MCF 10A (cell line): ENCODE measurements at regions not wholly inside any gene's neighbourhood (a gene's known extent, or its start where the extent isn't known, plus 50 kb on each side); places are given as distances from the start of the nearest gene placed in this dataset.

Source experiments
- BruUV-seq: library from RNA; stranded (reverse); fragments of 400-500 nt; replicated peaks from 2 replicates; lab custom pipeline; 2021; lab: Mats Ljungman, UMichigan
- CTCF ChIA-PET: fragments of 300-600 bp; sonication (Branson Sonifier 250); formaldehyde crosslinking; extraction: SDS; loops from one replicate; lab custom pipeline; 2021; ENCODE audit warnings: antibody characterized with exemption, inconsistent platforms; lab: Yijun Ruan, JAX
- POLR2A ChIA-PET: fragments of 300-600, 350-650 bp; sonication (Branson Sonifier 250); formaldehyde crosslinking; extraction: SDS; loops from one replicate; lab custom pipeline; 2020; ENCODE audit warnings: antibody characterized with exemption, inconsistent platforms; lab: Yijun Ruan, JAX
- DNase-seq: peaks from one replicate; pipeline ENCODE4 v3.0.0-alpha.2; 2018; ENCODE audit not compliant: unreplicated experiment
- H3K27ac Mint-ChIP-seq: one replicate; pipeline ENCODE4 v1.8.0; 2022; ENCODE audit warnings: mild to moderate bottlenecking, low read depth, mixed read lengths; ENCODE audit not compliant: unreplicated experiment
- H3K27me3 Mint-ChIP-seq: one replicate; pipeline ENCODE4 v1.8.0; 2022; ENCODE audit warnings: mixed read lengths; ENCODE audit not compliant: insufficient read depth, unreplicated experiment
- H3K36me3 Mint-ChIP-seq: one replicate; pipeline ENCODE4 v1.8.0; 2022; ENCODE audit warnings: mild to moderate bottlenecking, moderate library complexity, mixed read lengths; ENCODE audit not compliant: insufficient read depth, unreplicated experiment
- H3K4me1 Mint-ChIP-seq: one replicate; pipeline ENCODE4 v1.8.0; 2022; ENCODE audit warnings: mixed read lengths; ENCODE audit not compliant: insufficient read depth, unreplicated experiment
- H3K4me3 Mint-ChIP-seq: one replicate; pipeline ENCODE4 v1.8.0; 2022; ENCODE audit warnings: mild to moderate bottlenecking, moderate library complexity, mixed read lengths; ENCODE audit not compliant: unreplicated experiment
- H3K9me3 Mint-ChIP-seq: one replicate; pipeline ENCODE4 v1.8.0; 2022; ENCODE audit warnings: mixed read lengths; ENCODE audit not compliant: unreplicated experiment
- intact Hi-C: fragments of 100-400 bp; cut with micrococcal nuclease; formaldehyde crosslinking; loops from 2 replicates; pipeline ENCODE4 v1.14.1; 2022
- TF ChIP-seq, protein P1 (sequence below): fragments of 200-600 bp; IDR thresholded peaks from one replicate; pipeline ENCODE4 v1.8.0; 2022; ENCODE audit warnings: antibody characterized with exemption, mild to moderate bottlenecking; ENCODE audit not compliant: unreplicated experiment

DNA sequence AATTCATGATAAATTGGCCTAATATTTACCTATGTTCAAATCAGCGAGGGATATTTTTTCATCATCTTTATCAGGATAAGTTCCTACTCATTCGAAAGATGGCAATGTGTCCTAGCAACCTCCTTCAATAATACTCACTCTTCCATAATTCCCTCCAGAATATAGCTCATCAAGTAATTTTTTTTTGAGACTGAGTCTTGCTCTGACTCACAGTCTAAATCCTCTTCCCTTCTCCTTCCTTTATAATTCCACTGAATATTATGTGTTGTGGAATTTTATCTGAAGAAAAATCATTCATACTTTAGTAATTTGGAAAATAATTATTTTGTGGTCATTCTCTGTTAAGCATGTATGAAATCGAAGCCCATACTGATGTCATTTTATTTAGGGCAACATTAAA lies 663.8 kb downstream of the FLRT2 start:
- ChIA-PET POLR2A (no interaction called here), CTCF (no interaction called here)
- Mint-ChIP-seq H3K27ac (no peak overlapping the region), H3K4me3 (no peak overlapping the region), H3K9me3 (peaks cover 2% of the 10 kb centered on the region), H3K36me3 (no peaks in the 10 kb centered on the region), H3K4me1 (peaks cover 8% of the 10 kb centered on the region), H3K27me3 (no peaks in the 10 kb centered on the region)
- BruUV-seq = no TSS peak
- DNase-seq = no peak
- intact Hi-C loops = no loop called here
- TF ChIP-seq, protein P1, sequence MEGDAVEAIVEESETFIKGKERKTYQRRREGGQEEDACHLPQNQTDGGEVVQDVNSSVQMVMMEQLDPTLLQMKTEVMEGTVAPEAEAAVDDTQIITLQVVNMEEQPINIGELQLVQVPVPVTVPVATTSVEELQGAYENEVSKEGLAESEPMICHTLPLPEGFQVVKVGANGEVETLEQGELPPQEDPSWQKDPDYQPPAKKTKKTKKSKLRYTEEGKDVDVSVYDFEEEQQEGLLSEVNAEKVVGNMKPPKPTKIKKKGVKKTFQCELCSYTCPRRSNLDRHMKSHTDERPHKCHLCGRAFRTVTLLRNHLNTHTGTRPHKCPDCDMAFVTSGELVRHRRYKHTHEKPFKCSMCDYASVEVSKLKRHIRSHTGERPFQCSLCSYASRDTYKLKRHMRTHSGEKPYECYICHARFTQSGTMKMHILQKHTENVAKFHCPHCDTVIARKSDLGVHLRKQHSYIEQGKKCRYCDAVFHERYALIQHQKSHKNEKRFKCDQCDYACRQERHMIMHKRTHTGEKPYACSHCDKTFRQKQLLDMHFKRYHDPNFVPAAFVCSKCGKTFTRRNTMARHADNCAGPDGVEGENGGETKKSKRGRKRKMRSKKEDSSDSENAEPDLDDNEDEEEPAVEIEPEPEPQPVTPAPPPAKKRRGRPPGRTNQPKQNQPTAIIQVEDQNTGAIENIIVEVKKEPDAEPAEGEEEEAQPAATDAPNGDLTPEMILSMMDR = no peak

DNA sequence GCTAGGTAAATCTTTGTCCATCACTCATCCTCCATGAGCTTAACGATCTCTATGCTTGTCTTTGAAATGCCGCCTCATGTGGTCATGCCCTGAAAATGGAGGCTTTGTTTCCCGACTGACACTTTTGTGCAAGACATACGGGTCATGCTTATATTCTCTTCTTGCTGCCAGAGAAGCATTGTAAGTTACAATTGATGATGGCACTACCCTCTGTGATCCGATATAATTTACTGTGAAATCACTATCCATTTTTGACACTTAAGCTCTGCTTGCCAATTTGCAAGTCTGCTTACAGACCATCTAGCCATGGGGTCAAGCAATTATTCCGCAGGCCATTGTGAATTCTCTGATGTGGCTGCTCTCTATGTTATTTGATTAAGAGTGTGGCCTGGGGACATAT lies 650.0 kb downstream of the FLRT2 start:
- H3K27me3 Mint-ChIP-seq = no peaks in the 10 kb centered on the region
- no peaks in the 10 kb centered on the region for H3K4me1 Mint-ChIP-seq
- POLR2A ChIA-PET = interaction anchor here (0.7 to 1.1 kb wide), 2 partner anchors 28 to 45 kb away, joined by 3 to 4 read pairs; no protein-coding TSS in a partner anchor
- TF ChIP-seq, protein P1 = no peak
- BruUV-seq = no TSS peak
- intact Hi-C loops = no loop called here
- no peak overlapping the region for H3K27ac Mint-ChIP-seq
- CTCF ChIA-PET = no interaction called here
- DNase-seq = no peak
- no peaks in the 10 kb centered on the region for H3K36me3 Mint-ChIP-seq
- no peaks in the 10 kb centered on the region for H3K9me3 Mint-ChIP-seq
- H3K4me3 Mint-ChIP-seq = no peak overlapping the region

DNA sequence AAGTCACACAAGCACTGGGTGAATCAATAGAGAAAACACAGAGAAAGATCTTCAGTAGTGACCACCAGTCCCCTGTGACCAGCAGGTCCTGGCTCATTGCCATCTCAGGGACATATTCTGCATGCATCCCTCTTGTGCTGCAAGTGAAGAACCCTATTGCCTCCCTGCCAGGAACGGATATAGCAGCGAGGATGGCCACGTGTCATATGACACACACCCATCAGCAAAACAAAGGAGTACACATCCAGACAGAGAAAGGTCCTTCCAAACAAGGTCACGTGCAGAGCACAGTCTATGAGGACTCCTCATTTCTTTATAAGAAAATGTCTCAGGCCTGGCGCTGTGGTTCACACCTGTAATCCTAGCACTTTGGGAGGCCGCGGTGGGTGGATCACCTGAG lies 638.4 kb downstream of the FLRT2 start:
- no peak overlapping the region for H3K27ac Mint-ChIP-seq
- no peaks in the 10 kb centered on the region for H3K4me1 Mint-ChIP-seq
- ChIA-PET POLR2A (no interaction called here), CTCF (no interaction called here)
- H3K4me3 Mint-ChIP-seq = no peak overlapping the region
- TF ChIP-seq, protein P1 = no peak
- no peaks in the 10 kb centered on the region for H3K27me3 Mint-ChIP-seq
- no peak for DNase-seq
- intact Hi-C loops = no loop called here
- no peaks in the 10 kb centered on the region for H3K36me3 Mint-ChIP-seq
- no TSS peak for BruUV-seq
- no peaks in the 10 kb centered on the region for H3K9me3 Mint-ChIP-seq

DNA sequence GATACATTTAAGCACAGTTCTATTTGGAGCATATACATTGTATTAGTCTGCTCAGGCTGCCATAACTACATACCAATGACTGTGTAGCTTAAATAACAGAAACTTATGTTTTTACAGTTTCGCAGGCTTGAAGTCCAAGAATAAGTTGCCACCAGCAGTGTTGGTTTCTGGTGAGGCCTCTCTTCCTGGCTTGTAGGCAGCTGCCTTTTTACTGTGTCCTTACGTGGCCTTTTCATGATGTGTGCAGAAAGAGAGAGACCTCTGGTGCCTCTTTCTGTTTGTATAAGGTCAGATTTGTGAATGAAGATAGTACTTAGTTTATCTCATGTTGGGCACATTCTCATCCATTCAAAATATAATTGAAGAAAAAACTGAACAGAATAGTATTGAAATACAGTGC lies 636.6 kb downstream of the FLRT2 start:
- H3K9me3 Mint-ChIP-seq = no peaks in the 10 kb centered on the region
- ChIA-PET CTCF (no interaction called here), POLR2A (no interaction called here)
- TF ChIP-seq, protein P1 = no peak
- no peaks in the 10 kb centered on the region for H3K4me1 Mint-ChIP-seq
- H3K27ac Mint-ChIP-seq = no peak overlapping the region
- BruUV-seq = no TSS peak
- DNase-seq = no peak
- intact Hi-C loops = no loop called here
- no peak overlapping the region for H3K4me3 Mint-ChIP-seq
- no peaks in the 10 kb centered on the region for H3K27me3 Mint-ChIP-seq
- H3K36me3 Mint-ChIP-seq = no peaks in the 10 kb centered on the region
